Endothelial cell (in vitro differentiated cells): ENCODE measurements at regions not wholly inside any gene's neighbourhood (a gene's known extent, or its start where the extent isn't known, plus 50 kb on each side); places are given as distances from the start of the nearest gene placed in this dataset.

Experiments used
- DNase-seq: peaks from one replicate; pipeline ENCODE4 v3.0.0; 2021; ENCODE audit warnings: low spot score
- H3K27ac Mint-ChIP-seq: one replicate; pipeline ENCODE4 v1.8.0; 2021; ENCODE audit warnings: mixed read lengths, inconsistent platforms; ENCODE audit not compliant: unreplicated experiment
- H3K27me3 Mint-ChIP-seq: one replicate; pipeline ENCODE4 v1.8.0; 2021; ENCODE audit warnings: mild to moderate bottlenecking, moderate library complexity, mixed read lengths, inconsistent platforms; ENCODE audit not compliant: unreplicated experiment
- H3K36me3 Mint-ChIP-seq: one replicate; pipeline ENCODE4 v1.8.0; 2021; ENCODE audit warnings: mild to moderate bottlenecking, low read depth, mixed read lengths, inconsistent platforms; ENCODE audit not compliant: unreplicated experiment
- H3K4me1 Mint-ChIP-seq: one replicate; pipeline ENCODE4 v1.8.0; 2021; ENCODE audit warnings: mild to moderate bottlenecking, mixed read lengths, inconsistent platforms; ENCODE audit not compliant: unreplicated experiment
- H3K4me3 Mint-ChIP-seq: one replicate; pipeline ENCODE4 v1.8.0; 2021; ENCODE audit warnings: mild to moderate bottlenecking, mixed read lengths, inconsistent platforms; ENCODE audit not compliant: unreplicated experiment
- H3K9me3 Mint-ChIP-seq: one replicate; pipeline ENCODE4 v1.8.0; 2021; ENCODE audit warnings: mixed read lengths, inconsistent platforms; ENCODE audit not compliant: unreplicated experiment
- TF ChIP-seq, protein P1 (sequence below): fragments of 200-600 bp; sonication (generic); IDR thresholded peaks from one replicate; pipeline ENCODE4 v1.5.0; 2021; ENCODE audit warnings: antibody characterized with exemption; ENCODE audit not compliant: unreplicated experiment

DNA sequence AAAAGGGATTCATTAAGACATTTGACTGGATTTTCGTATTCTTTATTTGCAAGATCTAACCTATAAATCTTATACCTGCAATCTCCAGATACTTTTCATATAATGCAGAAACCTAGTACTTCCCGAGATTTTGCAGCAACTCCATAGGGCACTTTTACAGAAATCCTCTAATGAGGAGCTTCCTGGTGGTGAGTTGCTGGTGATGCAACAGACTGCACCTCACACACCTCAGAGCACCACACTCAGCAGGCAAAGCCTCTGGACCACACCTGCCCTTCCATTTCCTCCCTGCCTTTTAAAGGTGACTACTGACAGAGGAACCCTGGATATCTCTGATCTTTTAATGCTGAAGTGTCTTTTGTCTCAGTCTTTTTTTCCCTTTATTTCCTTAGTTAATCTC, 289.4 kb downstream of the TRAM1L1 start:
- no peaks in the 10 kb centered on the region for H3K9me3 Mint-ChIP-seq
- TF ChIP-seq, protein P1, sequence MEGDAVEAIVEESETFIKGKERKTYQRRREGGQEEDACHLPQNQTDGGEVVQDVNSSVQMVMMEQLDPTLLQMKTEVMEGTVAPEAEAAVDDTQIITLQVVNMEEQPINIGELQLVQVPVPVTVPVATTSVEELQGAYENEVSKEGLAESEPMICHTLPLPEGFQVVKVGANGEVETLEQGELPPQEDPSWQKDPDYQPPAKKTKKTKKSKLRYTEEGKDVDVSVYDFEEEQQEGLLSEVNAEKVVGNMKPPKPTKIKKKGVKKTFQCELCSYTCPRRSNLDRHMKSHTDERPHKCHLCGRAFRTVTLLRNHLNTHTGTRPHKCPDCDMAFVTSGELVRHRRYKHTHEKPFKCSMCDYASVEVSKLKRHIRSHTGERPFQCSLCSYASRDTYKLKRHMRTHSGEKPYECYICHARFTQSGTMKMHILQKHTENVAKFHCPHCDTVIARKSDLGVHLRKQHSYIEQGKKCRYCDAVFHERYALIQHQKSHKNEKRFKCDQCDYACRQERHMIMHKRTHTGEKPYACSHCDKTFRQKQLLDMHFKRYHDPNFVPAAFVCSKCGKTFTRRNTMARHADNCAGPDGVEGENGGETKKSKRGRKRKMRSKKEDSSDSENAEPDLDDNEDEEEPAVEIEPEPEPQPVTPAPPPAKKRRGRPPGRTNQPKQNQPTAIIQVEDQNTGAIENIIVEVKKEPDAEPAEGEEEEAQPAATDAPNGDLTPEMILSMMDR: peak; percentile 23
- no peak overlapping the region for H3K27ac Mint-ChIP-seq
- H3K4me3 Mint-ChIP-seq: no peak overlapping the region
- no peak for DNase-seq
- no peaks in the 10 kb centered on the region for H3K4me1 Mint-ChIP-seq
- no peaks in the 10 kb centered on the region for H3K27me3 Mint-ChIP-seq
- H3K36me3 Mint-ChIP-seq: no peaks in the 10 kb centered on the region

DNA sequence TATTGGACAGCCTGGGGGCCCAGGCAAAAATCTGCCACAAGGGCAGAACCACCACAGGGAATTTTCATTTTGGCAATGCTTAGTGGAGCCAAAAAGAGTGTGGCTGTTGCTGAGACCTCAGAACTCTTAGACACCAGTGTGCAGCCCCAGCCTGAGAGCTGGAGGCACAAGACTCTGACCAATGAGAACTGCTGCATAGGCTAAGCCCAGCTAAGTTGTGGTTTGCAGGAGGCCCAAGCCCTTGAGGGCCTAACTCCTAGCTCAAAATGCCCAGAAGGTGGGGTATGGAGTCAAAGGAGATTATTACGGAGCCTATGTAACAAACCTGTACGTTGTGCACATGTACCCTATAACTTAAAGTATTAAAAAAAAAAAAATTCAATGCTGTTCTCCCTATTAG, 296.7 kb downstream of the TRAM1L1 start:
- DNase-seq: no peak

DNA sequence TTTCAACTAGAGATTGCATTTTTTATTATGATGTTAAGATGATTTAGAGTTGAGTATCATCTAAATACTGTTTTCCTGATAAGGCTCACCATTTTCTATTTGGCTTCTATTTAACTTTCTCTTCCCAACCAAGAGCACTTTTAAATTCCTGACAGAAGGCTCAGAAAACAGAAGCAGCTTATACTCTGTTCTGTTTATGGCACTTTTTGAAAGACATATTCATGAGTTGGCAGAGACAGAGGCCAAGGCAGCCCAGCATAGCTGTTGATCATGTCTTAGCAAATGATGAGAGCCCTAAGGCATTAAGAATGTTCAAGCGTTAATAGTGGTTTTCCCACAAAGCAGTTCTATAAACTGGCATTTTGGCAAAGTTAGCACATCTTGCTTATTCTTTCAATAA, 330.3 kb downstream of the TRAM1L1 start:
- TF ChIP-seq, protein P1: no peak
- Mint-ChIP-seq H3K27ac (no peak overlapping the region), H3K9me3 (no peaks in the 10 kb centered on the region)

More for the DNA sequence above, 296.7 kb downstream of the TRAM1L1 start:
- H3K36me3 Mint-ChIP-seq: no peaks in the 10 kb centered on the region
- H3K27me3 Mint-ChIP-seq: no peaks in the 10 kb centered on the region
- H3K9me3 Mint-ChIP-seq: no peaks in the 10 kb centered on the region
- H3K27ac Mint-ChIP-seq: no peak overlapping the region
- TF ChIP-seq, protein P1: no peak
- H3K4me3 Mint-ChIP-seq: no peak overlapping the region
- H3K4me1 Mint-ChIP-seq: no peaks in the 10 kb centered on the region

DNA sequence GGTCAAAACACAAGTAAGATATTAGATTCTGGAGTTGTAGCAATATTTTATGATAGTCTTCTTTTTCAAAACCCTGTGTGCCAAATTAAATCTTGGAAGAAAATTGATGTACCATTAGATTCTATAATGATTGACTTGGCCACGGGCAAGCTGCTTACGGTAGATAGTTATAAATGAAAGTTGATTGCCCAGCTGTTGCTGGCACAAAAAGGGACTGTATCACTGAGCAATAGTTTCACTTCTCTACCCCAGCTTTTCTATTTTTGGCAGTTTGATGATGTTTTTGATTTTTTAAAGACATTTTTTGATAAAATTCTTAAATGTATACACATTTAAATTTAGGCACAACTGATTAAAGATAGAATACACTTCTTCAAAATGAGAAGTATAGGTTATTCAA, 333.3 kb downstream of the TRAM1L1 start:
- no peak overlapping the region for H3K27ac Mint-ChIP-seq
- no peak overlapping the region for H3K4me3 Mint-ChIP-seq
- no peak for DNase-seq
- no peaks in the 10 kb centered on the region for H3K27me3 Mint-ChIP-seq
- H3K4me1 Mint-ChIP-seq: no peaks in the 10 kb centered on the region
- TF ChIP-seq, protein P1: no peak
- no peaks in the 10 kb centered on the region for H3K36me3 Mint-ChIP-seq
- no peaks in the 10 kb centered on the region for H3K9me3 Mint-ChIP-seq

More for the DNA sequence above, 330.3 kb downstream of the TRAM1L1 start:
- Mint-ChIP-seq H3K27me3 (no peaks in the 10 kb centered on the region), H3K36me3 (no peaks in the 10 kb centered on the region), H3K4me3 (no peak overlapping the region), H3K4me1 (no peaks in the 10 kb centered on the region)
- no peak for DNase-seq

DNA sequence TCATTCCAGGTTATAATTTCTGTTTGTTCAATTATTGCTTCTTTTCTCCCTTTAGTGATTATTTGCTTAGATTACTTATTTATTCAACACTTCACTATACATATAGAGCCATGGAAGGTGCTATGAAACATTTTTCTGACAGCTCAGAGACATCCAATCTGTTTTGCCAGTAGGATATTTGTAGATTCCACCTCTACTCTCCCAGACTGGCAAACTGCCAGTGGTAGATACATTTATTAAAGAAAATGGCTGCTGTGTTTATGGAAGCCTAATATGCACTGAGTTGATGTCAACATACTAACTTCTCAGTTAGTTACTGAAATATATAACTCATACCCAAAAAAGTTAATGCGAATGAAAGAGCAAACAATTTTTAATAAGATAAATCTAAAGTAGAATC, 348.6 kb downstream of the TRAM1L1 start:
- Mint-ChIP-seq H3K9me3 (no peaks in the 10 kb centered on the region), H3K4me3 (no peak overlapping the region), H3K36me3 (no peaks in the 10 kb centered on the region), H3K4me1 (no peaks in the 10 kb centered on the region), H3K27me3 (no peaks in the 10 kb centered on the region), H3K27ac (no peak overlapping the region)
- TF ChIP-seq, protein P1: no peak
- no peak for DNase-seq
